ENCODE measurements at regions not wholly inside any gene's neighbourhood (a gene's known extent, or its start where the extent isn't known, plus 50 kb on each side); places are given as distances from the start of the nearest gene placed in this dataset.

- FAIRE-seq = no peak
- DNase-seq (ENCODE audit: insufficient read length, low spot score) = no peak
- no peak for TF ChIP-seq CTCF (IDR thresholded peaks at IDR 0.05; ENCODE audit: insufficient read depth, missing control alignments)
Observed at GRCh38 chr16:88300463-88300835, 82.3 kb upstream of the ZNF469 start.

- no peak for TF ChIP-seq CTCF (IDR thresholded peaks at IDR 0.05; ENCODE audit: insufficient read depth, missing control alignments)
- DNase-seq (ENCODE audit: insufficient read length, low spot score) (no peak), FAIRE-seq (no peak)
Observed at GRCh38 chr16:88301431-88301830, 81.3 kb upstream of the ZNF469 start.

DNA sequence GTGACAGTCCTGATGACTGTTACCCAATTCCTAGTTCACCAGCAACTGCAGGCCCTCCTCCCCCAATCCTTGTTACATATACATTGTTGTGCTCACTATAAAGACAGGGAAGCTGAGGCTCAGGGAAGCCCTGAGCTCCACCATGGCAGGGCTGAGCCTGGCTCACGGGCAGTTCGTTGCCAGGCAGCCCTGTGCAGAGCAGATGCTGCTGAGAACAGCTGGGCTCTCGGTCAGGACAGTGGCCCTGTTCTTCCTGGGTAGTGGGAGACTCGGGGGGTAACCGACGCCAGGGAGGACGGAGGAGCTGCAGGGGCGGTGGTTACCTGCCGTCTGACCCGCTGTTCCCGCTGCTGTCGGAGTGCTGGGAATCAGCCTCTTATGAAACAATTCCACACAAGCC is 80.9 kb upstream of the ZNF469 start:
- TF ChIP-seq CTCF (IDR thresholded peaks at IDR 0.05; ENCODE audit: insufficient read depth, missing control alignments) = no peak
- no peak for FAIRE-seq

DNA sequence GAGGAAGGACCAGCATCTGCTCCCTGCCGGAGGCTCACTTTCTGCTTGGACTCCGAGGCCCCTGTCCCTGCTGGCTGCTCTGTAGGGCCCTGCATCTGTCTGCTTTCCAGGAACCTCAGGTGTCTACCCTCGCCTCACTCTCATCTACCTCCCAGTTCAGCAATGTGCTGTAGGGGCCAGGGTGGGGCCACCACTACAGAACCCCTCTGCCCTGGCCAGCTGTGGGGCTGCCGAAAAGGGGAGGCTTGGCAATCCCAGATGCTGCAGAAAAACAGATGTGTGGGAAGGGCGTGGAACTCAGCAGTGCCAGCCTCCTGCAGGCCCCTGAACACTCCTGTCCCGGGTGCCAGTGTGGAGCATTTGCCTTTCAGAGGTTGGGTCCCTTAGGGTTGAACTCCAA is 80.1 kb upstream of the ZNF469 start:
- FAIRE-seq (no peak), DNase-seq (ENCODE audit: insufficient read length, low spot score) (no peak)
- TF ChIP-seq CTCF (IDR thresholded peaks at IDR 0.05; ENCODE audit: insufficient read depth, missing control alignments) = no peak

More for the DNA sequence above, 80.9 kb upstream of the ZNF469 start:
- no peak for DNase-seq (ENCODE audit: insufficient read length, low spot score)

GRCh38 chr16:88303405-88303804 is 79.4 kb upstream of the ZNF469 start:
- FAIRE-seq (no peak), DNase-seq (ENCODE audit: insufficient read length, low spot score) (no peak)
- no peak for TF ChIP-seq CTCF (IDR thresholded peaks at IDR 0.05; ENCODE audit: insufficient read depth, missing control alignments)

DNA sequence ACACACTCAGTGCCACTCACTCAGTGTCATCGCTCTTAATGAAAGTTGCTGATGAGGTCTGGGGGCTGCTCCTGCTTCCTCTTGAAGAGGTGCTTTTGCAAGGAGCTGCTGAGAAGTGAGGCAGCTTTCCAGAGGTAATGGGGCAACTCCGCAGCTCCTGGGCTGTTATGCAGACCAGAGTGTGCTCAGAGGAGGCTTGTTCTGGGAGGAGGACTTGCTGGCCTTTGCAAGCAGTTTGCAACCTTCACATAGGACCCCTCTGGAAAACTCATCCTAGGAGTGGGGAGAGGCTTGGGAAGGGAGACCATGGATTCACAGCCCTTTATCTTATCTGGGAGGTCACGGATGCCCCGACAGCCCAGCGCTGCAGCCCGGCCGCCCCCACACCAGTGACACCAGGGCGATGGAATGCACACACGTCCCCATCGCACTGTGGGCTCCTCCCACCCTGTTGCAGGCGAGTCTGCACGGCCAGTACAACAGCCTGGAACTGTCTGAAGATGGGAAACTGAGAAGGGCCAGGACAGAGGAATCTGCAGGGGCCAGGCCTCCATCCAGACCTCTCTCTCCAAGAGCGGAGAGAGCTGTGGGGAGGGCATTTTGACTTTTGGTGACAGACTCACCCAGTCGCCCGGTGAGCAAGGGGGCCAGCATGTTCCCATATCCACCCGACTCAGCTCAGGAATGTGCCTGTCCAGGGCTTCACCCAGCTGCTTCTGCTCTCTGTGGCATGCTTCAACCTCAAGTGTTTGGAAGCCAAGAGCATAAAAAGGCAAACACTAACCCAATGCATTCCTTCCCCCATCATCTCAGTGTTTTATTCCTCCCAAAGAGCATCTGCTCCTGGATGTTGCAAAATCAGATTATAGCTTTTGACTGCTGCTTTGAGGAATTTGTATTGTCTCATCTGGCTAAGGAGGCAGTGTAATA is 78.6 kb upstream of the ZNF469 start:
- no peak for DNase-seq (ENCODE audit: insufficient read length, low spot score)
- TF ChIP-seq CTCF (IDR thresholded peaks at IDR 0.05; ENCODE audit: insufficient read depth, missing control alignments) = no peak
- FAIRE-seq = no peak

- no peak for TF ChIP-seq CTCF (IDR thresholded peaks at IDR 0.05; ENCODE audit: insufficient read depth, missing control alignments)
- no peak for FAIRE-seq
- no peak for DNase-seq (ENCODE audit: insufficient read length, low spot score)
Observed at GRCh38 chr16:88305176-88305575, 77.6 kb upstream of the ZNF469 start.

All from D721Med (cell line).